Neuronal stem cell (in vitro differentiated cells): ENCODE measurements at regions not wholly inside any gene's neighbourhood (a gene's known extent, or its start where the extent isn't known, plus 50 kb on each side); places are given as distances from the start of the nearest gene placed in this dataset.

ENCODE experiments used
- DNase-seq: peaks from one replicate; pipeline ENCODE4 v3.0.0-alpha.2; 2013; ENCODE audit warnings: low spot score
- H2AFZ ChIP-seq: one replicate; pipeline ENCODE4 v1.6.1; 2013; ENCODE audit warnings: mild to moderate bottlenecking, low read length, inconsistent platforms
- H2AK5ac ChIP-seq: 2 replicates; pipeline ENCODE4 v1.6.1; 2013; ENCODE audit warnings: low read depth, mild to moderate bottlenecking, inconsistent platforms, low read length, moderate library complexity, mixed read lengths
- H2BK120ac ChIP-seq: 2 replicates; pipeline ENCODE4 v1.6.1; 2013; ENCODE audit warnings: low read depth, mild to moderate bottlenecking, inconsistent platforms, low read length, moderate library complexity, mixed read lengths
- H2BK12ac ChIP-seq: one replicate; pipeline ENCODE4 v1.6.1; 2013; ENCODE audit warnings: low read length, inconsistent platforms
- H2BK15ac ChIP-seq: 2 replicates; pipeline ENCODE4 v1.6.1; 2013; ENCODE audit warnings: mild to moderate bottlenecking, low read length, inconsistent platforms, mixed read lengths
- H2BK5ac ChIP-seq: one replicate; pipeline ENCODE4 v1.6.1; 2013; ENCODE audit warnings: inconsistent platforms, mild to moderate bottlenecking, low read length, moderate library complexity
- H3K14ac ChIP-seq: one replicate; pipeline ENCODE4 v1.6.1; 2013; ENCODE audit warnings: low read length, inconsistent platforms
- H3K18ac ChIP-seq: 2 replicates; pipeline ENCODE4 v1.6.1; 2013; ENCODE audit warnings: low read length, inconsistent platforms
- H3K23ac ChIP-seq: 2 replicates; pipeline ENCODE4 v1.6.1; 2013; ENCODE audit warnings: low read depth, mild to moderate bottlenecking, mixed read lengths, low read length, inconsistent platforms; ENCODE audit not compliant: poor library complexity
- H3K27ac ChIP-seq: replicated peaks from 3 replicates; pipeline ENCODE4 v1.5.1; 2013; ENCODE audit warnings: low read length, inconsistent platforms
- H3K27me3 ChIP-seq, 3 experiments: 2 replicates each; pipeline ENCODE4 v1.6.1; 2013; ENCODE audit warnings: low read length in 3 of 3, mild to moderate bottlenecking in 2 of 3, inconsistent platforms in 1 of 3, low read depth in 1 of 3, mixed read lengths in 1 of 3, moderate library complexity in 1 of 3; ENCODE audit not compliant: control insufficient read depth in 3 of 3, insufficient read depth in 3 of 3
- H3K36me3 ChIP-seq, 2 donors: replicated peaks in 1 of 2; 2 replicates each; pipeline ENCODE4 v1.6.1; 2013; ENCODE audit warnings: low read length in 2 of 2; ENCODE audit not compliant: control insufficient read depth in 2 of 2, insufficient read depth in 2 of 2
- H3K4ac ChIP-seq: 2 replicates; pipeline ENCODE4 v1.6.1; 2013; ENCODE audit warnings: inconsistent platforms, mild to moderate bottlenecking, low read length, moderate library complexity
- H3K4me1 ChIP-seq, 2 donors: 1 replicate in 1 of 2; 2 replicates in 1 of 2; pipeline ENCODE4 v1.6.1; 2013; ENCODE audit warnings: low read length in 2 of 2, low read depth in 1 of 2; ENCODE audit not compliant: control insufficient read depth in 2 of 2, insufficient read depth in 1 of 2
- H3K4me2 ChIP-seq: one replicate; pipeline ENCODE4 v1.6.1; 2013; ENCODE audit warnings: mild to moderate bottlenecking, low read length, inconsistent platforms; ENCODE audit not compliant: insufficient read depth, poor library complexity, severe bottlenecking
- H3K4me3 ChIP-seq, 2 donors: 2 replicates each; pipeline ENCODE4 v1.5.1; 2013; ENCODE audit warnings: low read length in 2 of 2, mild to moderate bottlenecking in 2 of 2, inconsistent platforms in 1 of 2, moderate library complexity in 1 of 2
- H3K79me1 ChIP-seq: one replicate; pipeline ENCODE4 v1.6.1; 2013; ENCODE audit warnings: low read depth, mild to moderate bottlenecking, inconsistent platforms, low read length, moderate library complexity
- H3K9ac ChIP-seq: one replicate; pipeline ENCODE4 v1.6.1; 2013; ENCODE audit warnings: mild to moderate bottlenecking, low read depth, low read length, inconsistent platforms; ENCODE audit not compliant: poor library complexity
- H3K9me3 ChIP-seq, 2 donors: replicated peaks in 1 of 2; 2 replicates each; pipeline versions ENCODE3 to v1.6.1; 2013; ENCODE audit warnings: low read length in 2 of 2, mild to moderate bottlenecking in 2 of 2, inconsistent platforms in 1 of 2, low read depth in 1 of 2, mixed read lengths in 1 of 2, moderate library complexity in 1 of 2; ENCODE audit not compliant: control insufficient read depth in 2 of 2, insufficient read depth in 1 of 2
- H4K8ac ChIP-seq: one replicate; pipeline ENCODE4 v1.6.1; 2013; ENCODE audit warnings: low read depth, mild to moderate bottlenecking, inconsistent platforms, low read length, moderate library complexity
- H4K91ac ChIP-seq: one replicate; pipeline ENCODE4 v1.6.1; 2013; ENCODE audit warnings: low read length, low read depth, mild to moderate bottlenecking, inconsistent platforms; ENCODE audit not compliant: poor library complexity
- WGBS, 2 donors: extraction: QIAGEN DNeasy Blood & Tissue Kit; methylation state at CpG; one replicate each; pipeline ENCODE4 v1.1.7; 2013; ENCODE audit warnings: missing lambda C conversion rate in 2 of 2, mixed read lengths in 1 of 2; ENCODE audit not compliant: insufficient read length in 2 of 2, insufficient replicate concordance in 1 of 2; ENCODE audit errors: extremely low coverage in 2 of 2; 5-methylcytosine and 5-hydroxymethylcytosine counted together

- Histone ChIP-seq H3K79me1 (no peaks in the 10 kb centered on the region), H3K36me3 (no peaks in the 10 kb centered on the region), H3K27me3 (peaks cover 0 to 2% (median 0%) of the 10 kb centered on the region in 3 experiments)
Observed at GRCh38 chr12:94790370-94790769, 140.0 kb upstream of the TMCC3 start.

GRCh38 chr12:94789510-94790225 is 139.3 kb upstream of the TMCC3 start:
- Histone ChIP-seq H3K4ac (no peak overlapping the region), H3K23ac (no peak overlapping the region), H3K79me1 (no peaks in the 10 kb centered on the region), H3K18ac (no peak overlapping the region), H2AFZ (no peak overlapping the region), H3K9ac (no peak overlapping the region), H2BK5ac (no peak overlapping the region), H2BK12ac (no peak overlapping the region), H3K9me3 (no peaks in the 10 kb centered on the region), H3K27me3 (peaks cover 0 to 2% (median 0%) of the 10 kb centered on the region in 3 experiments), H2AK5ac (no peak overlapping the region), H2BK120ac (no peak overlapping the region), H3K4me3 (no peak overlapping the region), H3K4me1 (peaks cover 0 to 4% of the 10 kb centered on the region in 2 donors), H3K14ac (no peak overlapping the region), H3K36me3 (no peaks in the 10 kb centered on the region), H3K27ac (no peak overlapping the region), H4K91ac (no peak overlapping the region), H3K4me2 (no peak overlapping the region), H2BK15ac (no peak overlapping the region), H4K8ac (no peak overlapping the region)
- no CpG with 5 or more reads among the region's 3 CpGs for WGBS, 2 donors
- DNase-seq = no peak

More at GRCh38 chr12:94790370-94790769, 140.0 kb upstream of the TMCC3 start:
- DNase-seq = no peak
- Histone ChIP-seq H2AK5ac (no peak overlapping the region), H2BK120ac (no peak overlapping the region), H3K9me3 (no peaks in the 10 kb centered on the region), H3K4me2 (no peak overlapping the region), H3K4ac (no peak overlapping the region), H2BK15ac (no peak overlapping the region), H4K91ac (no peak overlapping the region), H3K18ac (no peak overlapping the region), H3K14ac (no peak overlapping the region), H3K4me1 (peaks cover 1 to 6% of the 10 kb centered on the region in 2 donors), H3K23ac (no peak overlapping the region), H2BK5ac (no peak overlapping the region), H2AFZ (no peak overlapping the region), H3K9ac (no peak overlapping the region), H2BK12ac (no peak overlapping the region), H4K8ac (no peak overlapping the region), H3K4me3 (no peak overlapping the region), H3K27ac (no peak overlapping the region)
- WGBS, 2 donors = no CpG with 5 or more reads among the region's 3 CpGs

- H2BK12ac ChIP-seq = no peak overlapping the region
- no peaks in the 10 kb centered on the region for H3K79me1 ChIP-seq
- H3K4me2 ChIP-seq = no peak overlapping the region
- H3K4me3 ChIP-seq = no peak overlapping the region
- no peak overlapping the region for H3K4ac ChIP-seq
- no peak overlapping the region for H3K9ac ChIP-seq
- H3K27me3 ChIP-seq = peaks cover 0 to 2% (median 0%) of the 10 kb centered on the region in 3 experiments
- H3K14ac ChIP-seq = no peak overlapping the region
- H4K91ac ChIP-seq = no peak overlapping the region
- no peak overlapping the region for H3K27ac ChIP-seq
- no CpG with 5 or more reads among the region's 2 CpGs for WGBS, 2 donors
- no peak overlapping the region for H4K8ac ChIP-seq
- H2AK5ac ChIP-seq = no peak overlapping the region
- H2AFZ ChIP-seq = no peak overlapping the region
- H2BK120ac ChIP-seq = no peak overlapping the region
- H2BK5ac ChIP-seq = no peak overlapping the region
- no peak overlapping the region for H2BK15ac ChIP-seq
- peaks cover 0 to 4% of the 10 kb centered on the region in 2 donors for H3K4me1 ChIP-seq
- no peak for DNase-seq
- no peak overlapping the region for H3K23ac ChIP-seq
- no peaks in the 10 kb centered on the region for H3K36me3 ChIP-seq
- no peak overlapping the region for H3K18ac ChIP-seq
- H3K9me3 ChIP-seq = no peaks in the 10 kb centered on the region
Observed at GRCh38 chr12:94788298-94788697, 137.9 kb upstream of the TMCC3 start.

GRCh38 chr12:94786906-94787305 is 136.5 kb upstream of the TMCC3 start:
- Histone ChIP-seq H3K23ac (no peak overlapping the region), H2BK15ac (no peak overlapping the region), H3K14ac (no peak overlapping the region), H3K27ac (no peak overlapping the region), H3K79me1 (no peaks in the 10 kb centered on the region), H4K91ac (no peak overlapping the region), H3K9ac (no peak overlapping the region), H2AFZ (no peak overlapping the region), H3K27me3 (peaks cover 0 to 2% (median 0%) of the 10 kb centered on the region in 3 experiments), H2BK12ac (no peak overlapping the region), H3K4me2 (no peak overlapping the region), H3K18ac (no peak overlapping the region), H2BK120ac (no peak overlapping the region), H2AK5ac (no peak overlapping the region), H3K36me3 (no peaks in the 10 kb centered on the region), H3K9me3 (no peaks in the 10 kb centered on the region), H4K8ac (no peak overlapping the region), H3K4me3 (no peak overlapping the region), H3K4me1 (no peaks in the 10 kb centered on the region), H2BK5ac (no peak overlapping the region), H3K4ac (no peak overlapping the region)
- no peak for DNase-seq
- WGBS, 2 donors = no CpG with 5 or more reads among the region's 6 CpGs
